ENCODE measurements at regions not wholly inside any gene's neighbourhood (a gene's known extent, or its start where the extent isn't known, plus 50 kb on each side); places are given as distances from the start of the nearest gene placed in this dataset.

DNA sequence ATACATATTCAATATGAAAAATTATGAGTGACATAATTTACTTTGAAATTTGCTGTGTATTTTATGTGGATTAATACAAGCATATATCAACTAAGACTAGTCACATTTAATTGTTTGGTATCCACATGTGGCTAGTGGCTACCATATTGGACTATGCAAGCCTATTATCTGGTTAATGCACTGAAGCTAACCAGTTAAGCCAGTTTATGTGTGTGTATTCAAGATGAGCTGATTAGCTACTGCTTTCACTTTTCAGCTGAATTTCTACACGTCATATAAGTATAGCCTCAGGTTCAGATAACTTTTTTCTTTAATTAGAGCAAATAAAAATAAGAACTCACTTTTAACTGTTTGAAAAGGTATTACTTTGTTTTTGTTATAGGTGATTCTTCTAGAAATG, 903.7 kb downstream of the TFAP2A start:
- peaks cover 2% of the 10 kb centered on the region for H3K9me3 Mint-ChIP-seq
- H3K4me1 Mint-ChIP-seq, result no peaks in the 10 kb centered on the region
- no peak overlapping the region for H3K4me3 Mint-ChIP-seq
- TF ChIP-seq, protein P1, sequence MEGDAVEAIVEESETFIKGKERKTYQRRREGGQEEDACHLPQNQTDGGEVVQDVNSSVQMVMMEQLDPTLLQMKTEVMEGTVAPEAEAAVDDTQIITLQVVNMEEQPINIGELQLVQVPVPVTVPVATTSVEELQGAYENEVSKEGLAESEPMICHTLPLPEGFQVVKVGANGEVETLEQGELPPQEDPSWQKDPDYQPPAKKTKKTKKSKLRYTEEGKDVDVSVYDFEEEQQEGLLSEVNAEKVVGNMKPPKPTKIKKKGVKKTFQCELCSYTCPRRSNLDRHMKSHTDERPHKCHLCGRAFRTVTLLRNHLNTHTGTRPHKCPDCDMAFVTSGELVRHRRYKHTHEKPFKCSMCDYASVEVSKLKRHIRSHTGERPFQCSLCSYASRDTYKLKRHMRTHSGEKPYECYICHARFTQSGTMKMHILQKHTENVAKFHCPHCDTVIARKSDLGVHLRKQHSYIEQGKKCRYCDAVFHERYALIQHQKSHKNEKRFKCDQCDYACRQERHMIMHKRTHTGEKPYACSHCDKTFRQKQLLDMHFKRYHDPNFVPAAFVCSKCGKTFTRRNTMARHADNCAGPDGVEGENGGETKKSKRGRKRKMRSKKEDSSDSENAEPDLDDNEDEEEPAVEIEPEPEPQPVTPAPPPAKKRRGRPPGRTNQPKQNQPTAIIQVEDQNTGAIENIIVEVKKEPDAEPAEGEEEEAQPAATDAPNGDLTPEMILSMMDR (IDR thresholded peaks at IDR 0.05; ENCODE audit: unreplicated experiment in 3 of 3), result no peak
- H3K27ac Mint-ChIP-seq, result no peak overlapping the region
- no peaks in the 10 kb centered on the region for H3K27me3 Mint-ChIP-seq (ENCODE audit: low read depth)
- H3K36me3 Mint-ChIP-seq (ENCODE audit: low read depth), result no peaks in the 10 kb centered on the region

GRCh38 chr6:9507136-9507895, 907.6 kb downstream of the TFAP2A start:
- Mint-ChIP-seq H3K27ac (no peak overlapping the region), H3K4me3 (no peak overlapping the region), H3K36me3 (ENCODE audit: low read depth) (no peaks in the 10 kb centered on the region), H3K27me3 (ENCODE audit: low read depth) (no peaks in the 10 kb centered on the region), H3K9me3 (peaks cover 4% of the 10 kb centered on the region), H3K4me1 (no peaks in the 10 kb centered on the region)
- TF ChIP-seq, protein P1 (IDR thresholded peaks at IDR 0.05; ENCODE audit: unreplicated experiment in 3 of 3), result no peak

- Mint-ChIP-seq H3K9me3 (peaks cover 3% of the 10 kb centered on the region), H3K36me3 (ENCODE audit: low read depth) (no peaks in the 10 kb centered on the region), H3K27ac (no peak overlapping the region), H3K4me3 (no peak overlapping the region), H3K27me3 (ENCODE audit: low read depth) (no peaks in the 10 kb centered on the region), H3K4me1 (no peaks in the 10 kb centered on the region)
- TF ChIP-seq, protein P1 (IDR thresholded peaks at IDR 0.05; ENCODE audit: unreplicated experiment in 3 of 3), result no peak
Observed at GRCh38 chr6:9504191-9504590, 910.7 kb downstream of the TFAP2A start.

GRCh38 chr6:9503111-9503761, 911.6 kb downstream of the TFAP2A start:
- Mint-ChIP-seq H3K27ac (no peak overlapping the region), H3K9me3 (peaks cover 3% of the 10 kb centered on the region), H3K36me3 (ENCODE audit: low read depth) (no peaks in the 10 kb centered on the region), H3K4me3 (no peak overlapping the region), H3K27me3 (ENCODE audit: low read depth) (no peaks in the 10 kb centered on the region), H3K4me1 (no peaks in the 10 kb centered on the region)
- TF ChIP-seq, protein P1 (IDR thresholded peaks at IDR 0.05; ENCODE audit: unreplicated experiment in 3 of 3), result no peak

DNA sequence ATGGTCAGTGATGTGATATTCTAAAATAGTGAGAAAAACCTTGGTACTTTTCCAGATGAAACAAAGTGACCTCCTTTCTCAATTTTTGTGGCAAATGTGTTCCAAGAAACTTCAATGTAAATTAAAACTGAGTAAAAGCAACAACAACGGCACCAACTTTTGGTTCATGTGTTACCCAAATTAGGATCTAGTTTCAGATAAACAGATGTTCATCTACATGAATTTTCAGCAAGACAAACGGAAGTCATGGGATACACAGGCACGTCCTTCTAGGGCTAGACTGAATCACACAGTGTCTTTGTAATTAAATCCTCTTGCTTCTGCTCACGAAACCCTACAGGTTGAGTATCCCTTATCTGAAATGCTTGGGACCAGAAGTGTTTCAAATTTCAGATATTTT, 915.2 kb downstream of the TFAP2A start:
- H3K27me3 Mint-ChIP-seq (ENCODE audit: low read depth), result no peaks in the 10 kb centered on the region
- TF ChIP-seq, protein P1 (IDR thresholded peaks at IDR 0.05; ENCODE audit: unreplicated experiment in 3 of 3), result no peak

GRCh38 chr6:9496837-9497236, 918.0 kb downstream of the TFAP2A start:
- no peaks in the 10 kb centered on the region for H3K9me3 Mint-ChIP-seq
- H3K4me3 Mint-ChIP-seq, result no peak overlapping the region
- no peaks in the 10 kb centered on the region for H3K36me3 Mint-ChIP-seq (ENCODE audit: low read depth)
- no peaks in the 10 kb centered on the region for H3K27me3 Mint-ChIP-seq (ENCODE audit: low read depth)
- H3K27ac Mint-ChIP-seq, result no peak overlapping the region
- TF ChIP-seq, protein P1 (IDR thresholded peaks at IDR 0.05; ENCODE audit: unreplicated experiment in 3 of 3), result no peak
- H3K4me1 Mint-ChIP-seq, result peaks cover 4% of the 10 kb centered on the region

More for the DNA sequence above, 915.2 kb downstream of the TFAP2A start:
- no peaks in the 10 kb centered on the region for H3K9me3 Mint-ChIP-seq
- no peak overlapping the region for H3K27ac Mint-ChIP-seq
- no peaks in the 10 kb centered on the region for H3K36me3 Mint-ChIP-seq (ENCODE audit: low read depth)
- no peak overlapping the region for H3K4me3 Mint-ChIP-seq
- H3K4me1 Mint-ChIP-seq, result no peaks in the 10 kb centered on the region

All from nephron (organoid).